ENCODE measurements at regions not wholly inside any gene's neighbourhood (a gene's known extent, or its start where the extent isn't known, plus 50 kb on each side); places are given as distances from the start of the nearest gene placed in this dataset.
A peak's percentile ranks its signal among the peaks of the same experiment; 100 is the strongest.
"Not testable (repeated sequence)": the region's sequence is repeated elsewhere in the genome, so short reads cannot be mapped to it uniquely, and the experiment has no call there.

DNA sequence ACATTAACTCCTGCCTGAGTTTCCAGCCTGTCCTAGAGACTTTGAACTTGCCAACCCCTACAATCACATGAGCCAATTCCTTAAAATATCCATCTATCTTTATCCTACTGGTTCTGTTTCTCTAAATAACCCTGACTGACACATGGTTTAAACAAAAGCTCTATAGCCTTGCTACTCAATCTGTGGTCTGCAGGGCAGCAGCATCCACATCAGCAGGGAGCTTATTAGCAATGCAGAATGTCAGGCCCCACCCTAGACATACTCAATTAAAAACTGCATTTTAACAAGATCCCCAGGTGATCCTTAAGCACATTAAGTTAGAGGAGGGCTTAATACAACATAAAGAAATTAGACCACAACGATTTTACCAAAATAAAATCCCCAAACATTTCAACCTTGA, 108.3 kb upstream of the CPSF6 start:
- DNase-seq (ENCODE audit: low spot score): no peak

DNA sequence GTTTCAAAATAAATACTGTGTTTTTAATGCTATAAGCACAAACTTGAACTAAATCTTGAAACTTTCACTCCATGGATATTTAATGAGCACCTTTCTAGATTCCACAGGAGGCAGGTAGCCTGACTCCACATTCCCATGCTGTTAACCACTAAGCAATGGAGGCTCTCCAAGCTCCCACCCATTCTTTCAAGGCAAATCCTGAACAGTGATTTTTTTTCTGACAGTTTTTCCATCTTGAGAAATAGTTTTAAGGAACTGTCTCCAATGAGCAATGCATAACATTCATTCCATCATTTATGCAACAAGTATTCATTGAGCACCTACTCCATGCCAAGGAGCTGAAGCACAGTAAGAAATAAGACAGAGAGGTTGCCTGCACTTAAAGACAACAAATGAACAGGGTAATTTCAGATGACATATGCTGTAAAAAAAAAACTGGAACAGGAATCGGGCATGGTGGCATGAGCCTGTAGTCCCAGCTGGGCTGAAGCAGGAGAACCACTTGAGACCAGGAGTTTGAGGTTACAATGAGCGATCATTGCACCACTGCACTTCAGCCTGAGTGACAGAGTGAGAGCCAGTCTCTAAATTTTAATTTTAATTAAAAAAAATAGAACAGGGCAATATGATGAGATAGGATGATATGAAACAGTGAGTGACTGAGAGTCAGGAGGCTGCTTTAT, 102.3 kb upstream of the CPSF6 start:
- no peak for DNase-seq (ENCODE audit: low spot score)

DNA sequence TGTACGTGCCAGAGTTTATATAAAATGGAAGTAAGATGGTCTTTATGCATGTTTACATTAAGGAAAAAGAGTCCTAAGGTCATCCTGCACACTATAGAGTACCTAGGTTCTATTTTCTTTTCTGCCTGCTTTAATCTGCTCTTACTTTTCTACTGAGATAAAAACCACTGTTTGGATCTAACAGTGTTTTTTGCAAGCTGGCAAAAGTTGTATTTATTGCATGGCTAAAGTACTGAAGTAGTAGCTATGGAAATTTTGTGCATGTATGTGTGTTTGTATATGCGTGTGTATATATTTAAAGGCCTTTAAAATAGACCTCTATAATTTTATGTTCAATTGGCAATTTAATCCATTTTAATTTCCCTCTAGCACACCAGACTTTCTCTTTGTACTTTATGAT, 98.3 kb upstream of the CPSF6 start:
- DNase-seq (ENCODE audit: low spot score): no peak

DNA sequence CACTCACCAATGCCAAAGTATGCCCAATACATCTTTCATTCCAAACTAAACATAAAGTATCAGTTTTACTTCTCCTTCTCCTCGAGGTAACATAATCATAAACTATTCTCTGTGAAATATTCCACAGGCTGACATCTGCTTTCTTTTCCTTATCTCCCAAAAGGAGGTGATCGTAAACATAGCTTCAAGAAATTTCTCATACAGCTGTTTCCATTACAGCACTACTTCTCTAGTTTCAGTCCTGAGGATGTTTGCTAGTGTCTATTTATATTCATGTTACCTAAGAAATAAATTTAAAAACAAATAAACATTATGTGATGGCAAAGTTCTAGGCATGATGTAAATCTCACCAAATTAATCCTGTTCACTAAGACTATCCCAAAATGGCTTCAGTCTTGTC, 90.1 kb upstream of the CPSF6 start:
- no peak for DNase-seq (ENCODE audit: low spot score)

DNA sequence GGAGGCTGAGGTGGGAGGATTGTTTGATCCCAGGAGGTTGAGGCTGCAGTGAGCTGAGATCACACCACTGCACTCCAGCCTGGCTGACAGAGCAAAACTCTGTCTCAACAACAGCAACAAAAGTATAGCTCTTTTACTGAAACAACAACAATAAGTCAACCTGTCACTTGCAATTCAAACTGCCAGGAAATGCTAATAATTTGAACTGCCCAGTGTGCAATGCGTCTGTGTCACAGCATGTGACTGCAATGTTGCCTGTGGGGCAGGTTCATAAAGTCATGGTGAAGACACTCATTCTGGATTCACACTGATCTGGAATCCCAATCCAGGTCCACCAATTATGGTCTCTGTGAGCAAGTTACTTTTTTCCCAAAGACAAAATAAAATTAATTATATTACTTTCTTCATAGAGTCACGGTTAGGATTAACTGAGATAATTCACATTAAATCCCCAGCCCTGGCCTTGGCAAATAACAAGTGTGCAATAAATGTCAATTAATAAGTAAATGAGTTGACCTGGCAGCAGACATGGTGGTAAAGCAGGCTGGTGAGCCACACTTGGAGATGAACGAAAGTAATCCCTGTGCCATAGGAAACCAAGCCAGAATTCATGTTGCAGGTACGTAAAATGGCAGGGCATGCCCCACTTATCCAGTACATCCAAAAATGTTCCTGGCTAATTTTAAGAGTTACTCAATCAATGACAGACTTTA, 89.1 kb upstream of the CPSF6 start:
- DNase-seq (ENCODE audit: low spot score): no peak

DNA sequence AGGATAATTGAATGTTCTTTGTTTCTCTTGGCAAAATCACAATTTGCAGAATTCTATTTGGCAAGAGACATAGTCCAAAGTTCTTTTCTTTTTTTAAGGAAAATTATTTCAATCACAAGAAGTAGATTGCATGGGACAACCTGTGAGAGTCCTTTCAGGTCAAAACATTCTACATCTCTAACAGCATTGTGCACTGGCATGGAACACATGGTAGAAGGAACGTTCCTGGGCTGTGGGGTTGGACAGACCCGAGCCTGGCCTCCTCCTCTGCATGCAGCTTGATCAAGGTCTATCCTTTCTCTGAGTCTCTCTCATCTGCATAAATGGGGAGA, 88.6 kb upstream of the CPSF6 start:
- DNase-seq (ENCODE audit: low spot score): no peak

DNA sequence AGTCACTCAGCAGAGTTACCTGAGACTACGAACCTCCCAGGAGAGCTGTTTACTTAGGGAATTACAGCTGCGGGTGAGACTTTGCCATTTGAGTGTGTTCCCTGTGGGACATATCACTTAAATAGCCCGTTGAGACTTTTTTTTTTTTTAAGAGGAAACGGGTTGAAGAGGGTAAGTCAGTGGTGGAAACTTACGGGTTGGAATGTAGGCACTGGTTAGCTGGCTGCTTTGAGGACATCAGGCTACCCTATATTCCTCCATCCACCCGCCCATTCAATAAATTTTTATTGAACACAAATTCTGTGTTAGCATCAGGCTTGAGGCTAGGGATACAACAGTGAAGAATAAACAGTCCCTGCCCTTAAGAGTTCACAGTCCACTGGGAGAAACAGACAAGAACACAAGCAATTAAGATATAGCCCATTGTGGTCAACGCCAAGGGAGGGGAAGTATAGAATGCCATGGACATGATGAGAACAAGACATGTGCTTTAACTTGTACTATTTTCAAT, 88.1 kb upstream of the CPSF6 start:
- DNase-seq (ENCODE audit: low spot score): no peak

DNA sequence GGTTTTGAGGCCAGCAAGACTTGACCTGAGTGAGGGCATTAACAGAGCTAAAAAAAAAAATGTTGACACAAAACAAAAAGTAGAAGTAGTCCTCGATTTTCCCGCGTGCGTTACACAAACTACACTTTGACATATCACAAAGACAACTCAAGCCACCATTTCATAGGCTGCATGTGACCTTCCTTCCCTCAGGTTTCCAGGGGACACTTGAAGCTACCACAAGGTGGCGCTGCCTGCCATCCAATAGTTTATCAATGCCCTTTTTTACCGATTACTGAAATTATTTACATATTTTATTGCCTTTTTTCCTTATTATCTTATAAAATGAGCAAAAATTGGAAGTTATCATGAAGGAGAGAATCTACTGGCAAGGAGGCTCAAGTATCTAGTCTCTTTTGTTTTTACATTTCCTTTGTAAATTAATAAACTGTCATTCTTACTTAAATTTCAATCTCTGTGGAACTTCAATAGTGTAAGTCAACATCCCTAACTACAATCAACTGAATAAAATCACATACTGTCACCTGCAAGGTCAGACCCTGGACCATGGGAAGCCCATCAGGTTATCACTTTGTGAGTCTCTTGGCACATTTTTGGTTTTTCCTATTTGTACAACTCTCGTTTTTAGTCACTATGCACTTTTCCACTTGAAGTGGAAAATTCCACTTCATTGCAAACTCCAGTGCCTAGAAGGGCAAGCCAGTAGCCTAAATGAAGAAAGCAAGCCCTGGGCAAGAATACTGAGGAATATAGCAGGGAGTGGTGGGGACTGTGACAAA, 84.6 kb upstream of the CPSF6 start:
- peak; percentile 80 for DNase-seq (ENCODE audit: low spot score)

DNA sequence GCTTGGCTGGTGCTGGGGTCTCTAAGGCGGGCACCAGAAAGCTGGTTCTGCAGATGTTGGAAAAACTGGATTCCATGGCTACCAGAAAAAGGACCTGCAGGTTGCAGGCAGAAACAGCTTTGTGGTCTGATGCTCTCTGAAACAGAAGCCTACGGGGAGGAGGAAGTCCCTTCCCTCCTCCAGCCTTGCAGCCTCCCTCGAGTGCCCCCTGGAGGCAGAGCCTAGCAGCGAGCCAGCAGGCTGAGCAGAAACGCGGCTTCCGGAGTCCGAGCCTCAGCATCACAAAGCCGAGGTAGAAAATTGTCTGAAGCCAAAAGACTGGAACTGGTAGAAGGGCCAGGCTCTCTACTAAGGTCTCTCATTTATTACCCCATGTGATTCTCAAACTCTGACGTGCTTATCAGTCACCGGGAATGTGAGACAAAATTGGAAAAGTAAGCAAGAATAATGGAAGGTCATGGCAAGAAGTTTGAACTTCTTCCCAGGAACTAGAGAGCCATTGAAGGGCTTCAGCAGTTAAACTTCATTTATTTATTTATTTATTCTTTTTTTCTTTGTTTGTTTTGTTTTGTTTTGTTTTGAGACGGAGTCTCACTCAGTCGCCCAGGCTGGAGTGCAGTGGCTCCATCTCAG, 82.2 kb upstream of the CPSF6 start:
- peak; percentile 95 for DNase-seq (ENCODE audit: low spot score)

DNA sequence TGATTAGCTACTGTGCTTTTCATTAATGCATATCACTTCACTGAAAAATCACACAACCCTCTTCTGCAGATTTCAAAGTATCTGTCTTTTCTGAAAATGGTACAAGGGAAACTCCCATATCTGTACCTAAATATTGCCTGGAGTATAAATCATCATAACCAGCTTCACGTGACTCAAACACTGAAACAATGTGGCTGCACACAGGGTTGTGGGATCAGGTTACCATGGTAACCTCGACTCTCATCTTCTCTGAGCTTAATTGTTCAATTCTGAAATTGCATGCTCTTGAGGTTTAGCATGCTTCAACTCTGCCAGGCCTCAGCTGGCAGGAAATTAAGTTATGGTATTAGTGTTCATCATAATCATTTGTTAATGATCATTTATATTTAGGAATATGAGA, 77.5 kb upstream of the CPSF6 start:
- DNase-seq (ENCODE audit: low spot score): peak; percentile 93

DNA sequence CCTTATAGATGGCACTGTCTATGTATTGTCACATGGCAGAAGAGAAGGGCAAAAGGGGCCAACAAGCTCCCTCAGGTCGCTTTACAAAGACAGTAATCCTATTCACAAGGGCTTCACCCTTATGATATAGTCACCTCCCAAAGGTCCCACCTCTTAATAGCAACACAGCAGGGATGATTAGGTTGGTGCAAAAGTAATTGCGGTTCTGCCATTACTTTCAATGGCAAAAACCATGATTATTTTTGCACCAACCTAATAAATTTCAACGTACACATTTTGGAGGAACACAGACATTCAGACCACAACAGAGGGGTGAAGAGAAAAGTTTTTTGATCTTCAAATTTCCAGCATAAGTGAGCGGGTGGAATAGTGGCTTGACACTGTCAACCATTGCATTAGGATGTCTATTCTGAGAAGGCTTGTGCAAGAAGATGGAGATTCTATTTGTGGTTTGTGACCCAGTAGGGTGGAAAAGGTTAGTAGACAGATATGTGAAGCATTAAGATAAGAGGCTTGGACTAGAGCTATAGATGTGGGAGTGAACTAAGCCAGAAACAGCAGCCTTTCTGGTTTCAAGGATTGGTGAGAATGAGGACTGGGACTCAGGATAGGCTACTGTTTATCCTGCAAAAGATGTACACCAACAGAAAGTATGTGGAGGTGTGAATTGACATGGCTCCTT, 75.5 kb upstream of the CPSF6 start:
- no peak for DNase-seq (ENCODE audit: low spot score)

DNA sequence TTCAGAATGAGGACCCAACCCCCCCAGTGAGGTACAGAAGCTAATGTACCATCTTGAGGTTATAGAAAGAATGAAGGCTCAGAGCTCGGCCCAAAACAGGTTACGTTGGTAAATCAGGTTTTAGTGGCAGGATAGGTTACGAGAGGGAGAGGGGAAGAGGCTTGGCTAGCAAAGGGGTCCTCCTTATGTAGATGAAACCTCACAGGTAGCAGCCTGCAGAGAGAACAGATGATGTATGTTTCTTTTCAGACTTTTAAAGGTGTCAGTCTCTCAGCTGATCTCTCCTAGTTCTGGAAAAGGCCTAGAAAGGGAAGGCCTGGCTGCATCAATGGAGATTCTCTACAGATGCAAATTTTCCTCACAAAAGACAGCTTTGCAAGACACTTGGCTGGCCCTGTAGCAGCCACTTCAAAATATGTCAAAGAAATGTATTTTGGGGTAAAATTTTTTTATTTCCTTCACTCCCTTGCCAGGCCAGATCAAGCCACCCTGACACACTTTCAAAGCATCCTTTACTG, 71.7 kb upstream of the CPSF6 start:
- DNase-seq (ENCODE audit: low spot score): no peak

DNA sequence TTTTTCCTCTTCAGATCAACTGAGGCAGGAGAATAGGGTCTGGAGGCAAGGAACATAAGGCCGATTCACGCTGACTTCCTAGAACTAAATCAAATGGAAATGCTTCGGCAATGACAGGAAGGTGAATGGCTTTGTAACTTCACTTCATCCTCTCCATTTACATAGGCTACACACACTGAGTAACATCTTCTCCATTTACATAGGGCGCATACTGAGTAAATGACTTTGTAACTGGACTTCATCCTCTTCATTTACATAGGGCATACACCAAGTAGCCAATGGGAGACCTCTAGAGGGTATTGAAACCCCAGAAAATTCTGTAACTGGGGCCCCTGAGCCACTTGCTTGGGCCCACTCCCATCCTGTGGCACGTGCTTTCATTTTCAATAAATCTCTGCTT, 71.0 kb upstream of the CPSF6 start:
- no peak for DNase-seq (ENCODE audit: low spot score)

DNA sequence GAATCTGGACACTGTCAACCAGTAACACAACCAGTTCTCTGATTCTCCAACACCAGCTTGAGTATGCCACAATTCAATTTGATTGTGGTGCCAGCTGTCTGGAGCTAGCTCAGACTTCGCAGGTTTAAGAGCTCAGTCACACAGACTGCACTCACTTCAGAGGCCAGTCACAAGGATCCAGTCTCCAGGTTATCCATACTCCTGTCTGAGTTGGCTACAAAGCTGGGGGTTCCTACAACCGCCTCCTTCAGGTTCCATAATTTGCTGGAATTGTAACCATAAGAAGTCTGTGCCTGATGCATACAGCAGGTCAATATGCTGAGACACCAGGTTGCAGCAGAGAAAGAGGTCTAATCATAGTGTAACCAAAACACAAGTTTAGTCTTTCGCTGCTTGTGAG, 70.5 kb upstream of the CPSF6 start:
- DNase-seq (ENCODE audit: low spot score): no peak

DNA sequence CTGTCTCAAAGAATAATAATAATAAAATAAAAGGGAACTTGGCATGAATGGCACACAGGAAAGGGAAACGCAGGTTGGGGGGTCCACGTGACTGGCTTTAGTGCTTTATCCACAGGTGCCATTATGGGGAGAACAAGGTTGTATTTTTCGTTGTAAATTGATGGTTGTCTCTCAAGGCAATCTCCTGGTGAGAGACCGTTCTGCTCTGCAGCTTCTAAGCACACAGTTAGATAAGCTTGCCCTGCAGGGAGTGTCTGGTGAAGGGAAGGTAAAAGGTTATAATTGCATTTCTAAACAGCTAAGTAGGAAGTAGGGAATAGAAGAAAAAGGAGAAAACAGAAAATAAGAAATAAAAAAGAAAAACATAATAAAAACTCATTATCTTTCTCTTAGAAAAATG, 69.1 kb upstream of the CPSF6 start:
- DNase-seq (ENCODE audit: low spot score): no peak

DNA sequence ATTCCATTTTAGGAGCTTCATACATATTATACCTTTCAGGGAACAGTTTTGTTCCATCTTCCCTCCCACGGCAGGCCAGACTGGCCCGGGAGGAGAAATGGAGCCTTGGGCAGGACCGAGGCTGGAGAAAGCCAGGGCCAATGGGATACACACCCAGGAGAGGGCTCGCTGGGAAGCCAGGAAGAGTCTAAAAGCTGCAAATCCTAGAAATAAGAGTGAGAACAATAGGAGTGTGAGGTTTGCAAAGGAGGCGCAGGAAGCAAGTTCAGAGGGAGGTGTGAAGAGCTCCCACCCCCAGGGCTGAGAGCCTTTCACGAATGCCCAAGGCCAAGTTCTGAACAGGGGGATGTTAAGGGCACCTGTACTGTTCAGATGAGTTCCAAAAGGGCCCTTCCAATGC, 67.5 kb upstream of the CPSF6 start:
- DNase-seq (ENCODE audit: low spot score): no peak

DNA sequence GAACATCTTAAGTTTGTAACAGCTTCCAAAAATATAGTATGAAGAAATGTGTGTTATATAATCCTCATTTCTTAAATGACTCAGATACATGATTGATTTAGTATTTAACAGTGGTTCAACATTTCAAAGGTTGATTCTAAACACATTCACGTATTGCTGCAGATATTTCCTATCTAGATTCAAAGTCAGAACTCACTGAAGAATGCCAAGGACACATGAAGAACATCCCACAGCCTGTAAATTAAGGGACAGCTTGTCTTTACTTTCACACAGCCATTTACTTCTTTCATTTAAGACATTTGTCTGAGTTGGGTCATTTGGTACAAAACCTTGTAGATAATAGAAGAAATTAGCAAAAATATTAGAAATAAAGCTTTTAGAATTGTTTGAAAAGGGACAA, 66.9 kb upstream of the CPSF6 start:
- DNase-seq (ENCODE audit: low spot score): no peak

DNA sequence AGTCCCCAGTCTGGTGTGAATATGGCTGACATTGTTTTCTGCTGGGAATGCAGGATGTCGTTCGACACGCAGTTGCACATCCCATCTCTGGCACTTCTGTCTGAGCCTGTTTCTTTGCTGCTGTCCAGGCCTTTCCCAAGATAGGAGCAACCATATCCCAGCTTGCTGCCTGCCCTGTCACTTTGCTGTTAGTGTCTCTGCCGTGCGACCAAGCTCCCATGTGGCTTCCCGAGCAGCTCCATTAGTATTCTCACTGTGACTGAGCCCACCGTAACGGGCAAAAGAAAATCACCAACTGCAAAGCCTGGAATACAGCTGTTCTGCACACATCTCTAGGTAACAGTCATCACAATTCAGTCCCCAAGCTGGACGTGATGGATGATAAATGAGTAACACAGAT, 66.0 kb upstream of the CPSF6 start:
- DNase-seq (ENCODE audit: low spot score): no peak

DNA sequence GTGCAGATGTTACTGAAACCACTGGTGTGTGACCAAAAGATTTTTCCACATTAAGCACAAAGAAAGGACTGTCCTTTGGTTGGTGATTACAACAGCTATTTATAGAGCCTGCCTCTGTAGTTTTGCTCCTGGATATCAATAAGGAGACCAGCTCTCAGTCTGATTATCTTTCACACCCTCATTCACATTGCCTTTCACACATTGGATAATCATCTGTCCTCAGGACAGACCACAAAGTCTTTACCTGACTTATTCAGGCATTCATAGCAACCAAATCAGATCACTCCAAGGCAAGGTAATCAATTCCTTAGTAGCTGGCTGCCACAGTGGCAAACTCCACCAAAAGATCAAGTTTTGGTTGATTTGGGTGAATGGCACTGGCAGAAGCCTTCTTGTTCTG, 59.6 kb upstream of the CPSF6 start:
- DNase-seq (ENCODE audit: low spot score): no peak

DNA sequence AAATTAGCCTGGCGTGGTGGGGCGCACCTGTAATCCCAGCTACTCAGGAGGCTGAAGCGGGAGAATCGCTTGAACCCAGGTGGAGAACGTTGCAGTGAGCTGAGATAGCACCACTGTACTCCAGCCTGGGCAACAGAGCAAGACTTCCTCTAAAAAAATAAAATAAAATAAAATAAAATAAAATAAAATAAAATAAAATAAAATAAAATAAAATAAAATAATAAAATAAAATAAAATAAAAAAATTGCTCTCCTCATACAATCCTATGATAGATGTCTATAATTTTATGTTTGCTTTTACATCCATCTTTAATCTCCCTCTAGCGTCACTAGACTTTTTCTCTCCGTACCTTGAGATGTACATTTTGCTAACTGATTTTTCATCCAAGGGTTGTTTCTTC, 51.8 kb upstream of the CPSF6 start:
- DNase-seq (ENCODE audit: low spot score): not testable (repeated sequence)

DNA sequence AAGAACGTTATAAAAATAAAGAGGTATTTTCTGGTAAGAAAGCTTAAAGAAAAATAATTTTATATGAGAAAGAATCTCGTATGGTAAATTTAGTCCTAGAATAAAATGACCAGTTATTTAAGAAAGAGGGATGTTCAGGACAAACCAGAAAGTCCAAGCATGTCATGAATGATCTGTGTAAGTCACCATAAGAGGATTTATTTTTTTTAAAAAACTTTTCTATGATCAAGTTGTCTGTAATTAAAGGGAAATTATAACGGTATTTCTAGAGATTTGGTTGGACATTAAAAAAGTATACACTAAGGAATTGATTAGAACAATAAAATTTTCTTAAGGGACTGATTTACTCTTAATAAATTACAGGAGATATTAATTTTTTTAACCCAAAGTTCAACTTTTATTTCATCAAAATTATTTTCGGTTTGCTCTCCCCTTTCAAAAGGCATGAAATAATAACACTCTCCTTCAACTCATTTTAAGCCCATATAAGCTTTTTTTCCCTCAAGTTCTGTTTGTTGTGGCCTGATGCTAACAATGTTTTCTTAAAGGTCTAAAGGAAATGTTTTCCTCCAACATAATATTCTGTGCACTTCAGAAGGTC, 49.9 kb upstream of the CPSF6 start:
- no peak for DNase-seq (ENCODE audit: low spot score)

All from activated CD4-positive, alpha-beta T cell treated with anti-CD3 and anti-CD28 coated beads, Interleukin-2, Interleukin-4, amounts not matched to agents 100 ng/mL and 50 ng/mL, durations not matched to agents 16 hours and 8 hours (primary cell).